GM12874 (cell line): ENCODE measurements at regions not wholly inside any gene's neighbourhood (a gene's known extent, or its start where the extent isn't known, plus 50 kb on each side); places are given as distances from the start of the nearest gene placed in this dataset.

Experiments
- TF ChIP-seq, protein P1 (sequence below): IDR thresholded peaks from 2 replicates; pipeline ENCODE4 v1.5.1; 2011; ENCODE audit warnings: low read depth, mild to moderate bottlenecking, control low read depth, low read length, moderate library complexity; ENCODE audit not compliant: insufficient read depth

GRCh38 chr14:57086271-57087162 is 182.2 kb downstream of the EXOC5 start:
- TF ChIP-seq, protein P1, sequence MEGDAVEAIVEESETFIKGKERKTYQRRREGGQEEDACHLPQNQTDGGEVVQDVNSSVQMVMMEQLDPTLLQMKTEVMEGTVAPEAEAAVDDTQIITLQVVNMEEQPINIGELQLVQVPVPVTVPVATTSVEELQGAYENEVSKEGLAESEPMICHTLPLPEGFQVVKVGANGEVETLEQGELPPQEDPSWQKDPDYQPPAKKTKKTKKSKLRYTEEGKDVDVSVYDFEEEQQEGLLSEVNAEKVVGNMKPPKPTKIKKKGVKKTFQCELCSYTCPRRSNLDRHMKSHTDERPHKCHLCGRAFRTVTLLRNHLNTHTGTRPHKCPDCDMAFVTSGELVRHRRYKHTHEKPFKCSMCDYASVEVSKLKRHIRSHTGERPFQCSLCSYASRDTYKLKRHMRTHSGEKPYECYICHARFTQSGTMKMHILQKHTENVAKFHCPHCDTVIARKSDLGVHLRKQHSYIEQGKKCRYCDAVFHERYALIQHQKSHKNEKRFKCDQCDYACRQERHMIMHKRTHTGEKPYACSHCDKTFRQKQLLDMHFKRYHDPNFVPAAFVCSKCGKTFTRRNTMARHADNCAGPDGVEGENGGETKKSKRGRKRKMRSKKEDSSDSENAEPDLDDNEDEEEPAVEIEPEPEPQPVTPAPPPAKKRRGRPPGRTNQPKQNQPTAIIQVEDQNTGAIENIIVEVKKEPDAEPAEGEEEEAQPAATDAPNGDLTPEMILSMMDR, result no peak

DNA sequence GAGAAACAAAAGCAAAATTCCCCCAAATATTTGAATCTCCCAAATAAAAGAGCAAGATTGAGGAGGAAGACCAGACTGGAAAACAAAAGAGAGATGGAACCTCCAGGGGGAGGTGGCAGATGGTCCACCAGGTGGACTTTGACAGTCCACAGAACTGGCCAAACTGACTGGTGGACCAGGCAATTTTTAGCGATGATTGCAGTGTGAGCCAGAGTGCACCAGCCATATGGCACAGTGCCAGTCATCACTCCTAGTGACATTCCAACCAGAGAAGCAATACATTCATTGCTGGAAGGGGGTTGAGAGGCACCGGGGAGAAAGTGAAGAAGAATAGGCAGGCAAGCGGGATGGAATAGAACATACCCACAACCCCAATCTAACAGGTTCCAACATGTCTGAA is 182.9 kb downstream of the EXOC5 start:
- TF ChIP-seq, protein P1, result no peak

DNA sequence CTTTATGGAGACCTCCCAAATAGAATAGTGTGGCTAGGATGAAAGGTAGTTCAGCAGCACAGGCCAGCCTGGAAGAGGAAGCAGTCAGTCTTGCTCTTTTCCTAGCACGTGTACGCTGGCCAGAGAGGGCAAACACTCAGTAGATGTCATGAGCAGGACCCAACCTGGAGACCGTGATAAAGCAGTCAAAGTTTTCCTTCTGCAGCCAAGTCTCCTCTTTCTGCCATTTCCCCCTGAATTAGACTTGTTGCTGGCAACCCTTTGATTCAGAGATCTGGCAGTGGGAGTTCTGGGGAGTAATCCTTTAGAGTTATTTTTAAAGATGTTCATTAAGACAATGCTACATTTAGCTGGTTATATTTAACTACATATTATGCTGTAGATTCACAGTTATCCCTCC is 183.7 kb downstream of the EXOC5 start:
- TF ChIP-seq, protein P1, result no peak

DNA sequence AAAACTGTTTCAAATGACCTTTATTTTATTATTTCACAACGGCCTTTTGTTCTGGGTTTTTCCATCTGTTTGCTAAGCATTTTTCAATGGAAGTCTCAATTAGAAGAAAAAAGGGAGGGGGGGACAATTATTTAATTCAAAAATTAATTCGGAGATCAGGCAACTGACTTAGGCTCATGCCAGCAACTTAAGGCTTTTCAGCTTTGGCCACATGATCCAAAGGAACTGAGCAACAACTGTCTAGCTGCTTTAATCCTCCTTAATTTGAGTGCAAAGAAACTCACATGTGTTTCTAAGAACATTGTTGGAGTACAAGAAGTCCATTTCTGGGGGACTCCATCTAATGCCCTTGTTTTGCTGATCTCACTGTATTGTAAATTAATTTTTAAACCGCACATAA is 188.0 kb downstream of the EXOC5 start:
- TF ChIP-seq, protein P1, result no peak

- TF ChIP-seq, protein P1, result no peak
Observed at GRCh38 chr14:57078054-57078453, 190.7 kb downstream of the EXOC5 start.

GRCh38 chr14:57073986-57074385 is 194.7 kb downstream of the EXOC5 start:
- TF ChIP-seq, protein P1, result no peak

DNA sequence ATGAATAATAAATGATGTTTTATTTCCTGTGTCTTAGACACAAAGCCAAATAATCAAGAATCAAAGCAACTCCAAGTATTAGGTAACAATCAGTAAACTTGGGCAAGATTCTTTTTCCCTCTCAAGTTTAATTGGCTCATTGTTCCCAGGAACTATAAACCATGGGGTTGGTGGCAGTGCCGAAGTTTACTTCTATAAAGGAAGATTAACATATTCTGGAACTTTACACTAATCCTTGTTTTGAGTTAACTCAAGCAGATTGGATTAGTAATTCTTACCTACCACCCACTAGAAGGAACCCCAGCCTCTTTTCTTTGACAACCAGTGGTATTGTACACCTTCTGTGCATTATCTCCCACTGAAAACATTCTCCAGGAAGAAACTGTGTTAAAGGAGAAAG is 197.1 kb downstream of the EXOC5 start:
- TF ChIP-seq, protein P1, result no peak
